HG02571 (cell line): ENCODE measurements at regions not wholly inside any gene's neighbourhood (a gene's known extent, or its start where the extent isn't known, plus 50 kb on each side); places are given as distances from the start of the nearest gene placed in this dataset.
"Not testable (repeated sequence)": the region's sequence is repeated elsewhere in the genome, so short reads cannot be mapped to it uniquely, and the experiment has no call there.

Experiments
- ATAC-seq: cut with Tn5 transposase; IDR thresholded peaks from one replicate; pipeline ENCODE4 v1.9.1; 2021; ENCODE audit warnings: mild to moderate bottlenecking, moderate library complexity; ENCODE audit not compliant: unreplicated experiment

GRCh38 chr1:234852659-234853058 is 242.7 kb upstream of the IRF2BP2 start:
- ATAC-seq = no peak

DNA sequence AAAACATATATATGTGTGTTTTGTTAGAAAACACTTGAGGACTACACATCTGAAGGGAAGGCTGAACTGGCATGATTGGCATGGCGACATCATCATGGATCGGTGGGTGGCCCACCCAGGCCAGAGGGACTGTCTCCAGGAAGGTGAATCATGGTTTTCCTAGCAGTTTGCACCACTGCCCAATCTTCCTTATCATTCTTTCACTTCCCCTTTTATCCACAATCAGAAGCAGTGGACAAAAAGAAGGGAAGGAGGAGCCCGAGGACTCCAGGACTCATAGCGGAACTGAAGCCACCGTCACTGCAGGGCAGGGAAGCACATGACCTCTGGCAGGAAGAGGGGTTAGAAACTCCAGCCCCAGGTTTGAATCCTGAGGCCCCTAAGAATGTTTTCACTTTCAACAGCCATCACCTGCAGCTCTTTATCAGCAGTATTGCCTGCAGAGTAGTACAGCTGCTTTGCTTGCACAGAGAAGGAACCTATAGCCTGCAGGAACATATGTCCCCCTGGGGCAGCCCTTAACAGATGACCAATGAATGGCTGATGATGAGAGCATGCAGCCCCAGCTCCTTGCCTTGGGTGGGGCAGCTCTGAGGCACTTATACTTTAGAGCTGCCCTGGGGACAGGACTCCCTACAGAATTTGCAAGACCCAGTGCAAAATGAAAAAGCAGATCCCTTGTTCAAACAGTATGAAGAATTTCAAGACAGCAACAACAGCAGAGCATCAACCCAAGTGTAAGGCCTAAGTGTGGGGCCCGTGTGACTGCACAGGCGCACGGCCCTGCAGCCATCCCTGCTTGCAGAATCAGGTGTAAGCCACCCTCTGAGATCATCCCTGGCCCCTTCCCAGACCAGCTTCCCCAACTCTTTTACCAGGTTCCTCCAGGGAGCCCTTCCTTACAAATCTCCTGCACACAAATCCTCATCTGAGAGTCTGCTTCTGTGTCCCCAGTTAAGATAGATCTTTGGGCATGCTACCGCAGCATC is 241.8 kb upstream of the IRF2BP2 start:
- no peak for ATAC-seq

DNA sequence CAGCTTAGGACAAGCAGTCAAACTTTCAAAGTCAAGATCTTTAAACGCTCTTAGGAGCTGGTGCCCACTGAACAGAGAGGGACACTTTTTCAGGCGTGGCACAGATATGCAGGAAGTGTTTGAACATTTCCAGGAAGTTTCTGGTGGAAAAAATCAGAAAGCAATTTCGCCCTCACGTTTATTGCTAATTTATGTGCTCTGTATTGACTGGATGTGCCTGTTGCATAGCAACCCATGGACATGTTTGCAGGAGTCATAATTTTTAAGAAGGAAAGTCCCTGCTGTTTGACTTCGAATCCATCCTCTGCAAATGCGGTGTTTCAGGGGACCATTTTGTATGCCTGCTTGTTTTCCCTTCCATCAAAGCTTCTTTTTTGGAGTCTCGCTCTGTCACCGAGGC is 239.9 kb upstream of the IRF2BP2 start:
- no peak for ATAC-seq

DNA sequence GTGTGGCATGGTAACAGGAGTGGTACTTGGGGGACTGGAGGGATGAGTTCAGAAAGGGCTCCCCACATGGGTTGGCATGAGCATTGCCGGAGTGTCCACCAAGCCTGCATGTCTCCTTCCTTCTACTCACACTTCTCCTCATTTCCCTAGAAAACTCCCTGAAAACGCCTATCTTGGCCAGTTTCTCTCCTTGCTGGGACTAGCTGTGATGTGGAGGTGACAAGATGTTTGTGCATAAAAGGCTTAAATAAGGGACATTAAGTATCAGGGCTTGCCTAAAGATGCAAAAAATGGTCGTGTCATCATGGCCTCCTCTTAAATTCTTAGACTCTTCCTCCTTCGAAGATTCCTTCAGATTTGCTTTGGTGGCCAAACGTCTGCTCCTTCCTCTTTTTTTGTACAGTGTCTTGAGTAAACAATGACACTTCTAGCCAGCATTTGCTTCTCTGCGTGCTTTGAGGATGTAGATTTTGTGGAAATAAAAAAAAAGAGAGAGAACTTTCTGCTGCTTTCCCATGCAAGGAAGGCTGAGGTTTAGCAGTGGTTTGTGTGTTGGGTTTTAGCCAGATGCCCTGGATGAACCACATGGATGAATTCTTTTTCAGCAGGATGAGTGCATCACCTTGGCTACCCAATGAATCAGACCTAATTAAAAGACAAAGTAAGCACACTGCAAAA is 239.1 kb upstream of the IRF2BP2 start:
- ATAC-seq = no peak

- not testable (repeated sequence) for ATAC-seq
These were observed 236.8 kb upstream of the IRF2BP2 start for GRCh38 chr1:234846813-234847212.

GRCh38 chr1:234845836-234846235 is 235.9 kb upstream of the IRF2BP2 start:
- ATAC-seq = no peak

DNA sequence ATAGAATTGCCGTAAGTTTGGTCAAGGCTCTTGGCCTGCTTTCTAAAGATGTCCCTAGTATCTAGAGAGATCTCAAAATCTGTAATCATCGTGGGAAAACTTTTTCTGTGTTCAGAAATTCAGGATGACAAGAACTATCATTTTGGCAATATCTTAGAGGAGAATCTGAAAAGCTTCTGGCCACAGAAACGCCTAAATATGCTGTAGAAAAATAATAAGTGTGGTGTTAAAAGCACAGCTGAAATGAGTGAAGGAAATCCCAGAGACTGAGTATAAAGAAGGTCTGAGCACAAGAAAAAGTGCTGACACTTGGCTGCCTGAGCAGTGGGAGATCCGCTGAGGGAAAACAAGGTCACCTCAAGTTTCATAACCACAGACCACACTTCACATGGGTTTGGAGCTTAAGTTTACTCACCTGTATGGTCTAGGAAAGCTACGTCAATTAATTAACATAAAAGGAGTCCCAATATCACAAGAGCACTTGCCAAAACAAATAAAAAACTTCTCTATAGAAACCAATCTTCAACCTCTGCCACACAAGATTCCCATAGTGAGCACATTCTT is 235.2 kb upstream of the IRF2BP2 start:
- no peak for ATAC-seq

- ATAC-seq = no peak
These were observed 234.6 kb upstream of the IRF2BP2 start for GRCh38 chr1:234844479-234845031.

DNA sequence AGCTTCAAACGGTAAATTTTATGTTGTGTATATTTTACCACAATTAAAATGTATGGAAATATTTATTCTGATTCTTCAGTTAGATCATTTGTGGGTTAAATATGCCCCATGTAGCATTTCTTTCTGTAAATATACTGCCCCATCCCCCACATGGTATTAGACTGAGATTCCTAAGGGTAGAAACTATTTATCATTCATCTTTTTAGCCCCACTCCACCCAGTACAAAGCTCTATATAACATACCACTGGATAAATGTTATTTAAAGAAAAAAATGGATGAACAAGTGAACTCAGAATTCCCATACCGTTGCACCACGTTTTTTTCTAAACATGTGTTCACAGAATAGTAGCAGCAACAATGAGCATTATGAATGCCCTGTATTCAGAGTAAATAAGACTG is 234.0 kb upstream of the IRF2BP2 start:
- no peak for ATAC-seq

GRCh38 chr1:234842726-234843641 is 233.0 kb upstream of the IRF2BP2 start:
- ATAC-seq = peak; percentile 63

DNA sequence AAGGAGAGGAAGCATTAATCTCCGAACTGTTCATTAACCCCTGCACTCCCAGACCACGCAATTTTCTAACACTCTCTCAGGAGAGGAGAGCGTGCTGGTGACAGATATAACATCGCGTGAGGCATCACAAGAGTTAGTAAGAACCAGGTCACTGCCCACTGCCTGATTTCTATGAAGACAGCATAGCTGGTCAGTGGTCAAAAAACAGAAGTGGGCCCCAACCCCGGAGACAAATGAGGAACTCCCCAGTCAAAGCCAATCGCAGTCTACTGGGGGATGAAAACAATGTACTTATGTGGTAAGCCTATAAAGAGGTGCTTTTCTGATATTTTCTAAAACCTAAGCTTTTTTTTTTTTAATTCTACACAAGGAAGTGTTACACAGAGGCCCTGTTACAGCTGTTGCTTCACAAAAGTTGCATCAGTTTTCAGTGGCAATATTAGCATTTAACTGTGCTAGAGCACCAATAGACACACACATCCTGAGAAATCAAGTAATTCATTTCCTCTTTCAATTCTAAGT is 231.8 kb upstream of the IRF2BP2 start:
- no peak for ATAC-seq

- no peak for ATAC-seq
These were observed 231.3 kb upstream of the IRF2BP2 start for GRCh38 chr1:234841281-234841680.

GRCh38 chr1:234840843-234841242 is 230.9 kb upstream of the IRF2BP2 start:
- no peak for ATAC-seq

DNA sequence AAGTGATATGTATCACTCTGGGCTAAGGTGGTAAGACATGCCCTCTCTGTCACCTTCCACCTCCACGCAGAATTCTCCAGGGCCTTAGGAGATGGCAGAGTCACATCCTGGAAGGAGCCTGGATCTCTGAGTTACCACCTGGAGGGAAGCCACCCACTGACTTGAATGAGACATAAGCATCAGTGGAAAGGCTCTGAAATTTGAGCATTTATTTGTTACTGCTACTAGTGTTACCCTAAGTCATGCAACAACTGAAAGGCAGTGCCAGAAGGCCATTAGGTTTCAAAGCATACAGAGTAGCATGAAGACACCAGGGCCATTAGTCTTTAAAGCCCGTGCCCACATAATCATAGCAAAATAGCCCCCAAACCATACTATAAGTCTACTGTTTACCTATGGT is 230.3 kb upstream of the IRF2BP2 start:
- no peak for ATAC-seq

- no peak for ATAC-seq
These were observed 229.7 kb upstream of the IRF2BP2 start for GRCh38 chr1:234839663-234840062.

GRCh38 chr1:234838820-234839219 is 228.8 kb upstream of the IRF2BP2 start:
- no peak for ATAC-seq

DNA sequence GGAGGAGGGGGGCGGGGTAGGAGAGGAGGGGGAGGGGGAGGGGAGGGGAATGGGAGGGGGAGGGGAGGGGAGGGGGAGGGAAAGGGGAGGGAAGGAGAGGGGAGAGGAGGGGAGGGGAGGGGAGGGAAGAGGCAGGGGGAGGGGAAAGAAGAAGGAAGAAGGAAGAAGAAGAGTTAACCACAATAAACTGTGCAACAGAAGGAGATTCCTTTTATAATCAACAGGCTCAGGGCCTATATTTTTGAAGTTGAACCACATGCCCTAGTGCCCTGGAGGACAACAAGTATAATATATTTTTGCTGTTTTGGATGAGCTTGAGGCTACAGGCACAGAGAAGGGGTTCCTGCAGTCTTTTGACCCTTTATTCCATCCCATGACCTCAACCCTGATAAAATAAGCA is 228.2 kb upstream of the IRF2BP2 start:
- no peak for ATAC-seq

DNA sequence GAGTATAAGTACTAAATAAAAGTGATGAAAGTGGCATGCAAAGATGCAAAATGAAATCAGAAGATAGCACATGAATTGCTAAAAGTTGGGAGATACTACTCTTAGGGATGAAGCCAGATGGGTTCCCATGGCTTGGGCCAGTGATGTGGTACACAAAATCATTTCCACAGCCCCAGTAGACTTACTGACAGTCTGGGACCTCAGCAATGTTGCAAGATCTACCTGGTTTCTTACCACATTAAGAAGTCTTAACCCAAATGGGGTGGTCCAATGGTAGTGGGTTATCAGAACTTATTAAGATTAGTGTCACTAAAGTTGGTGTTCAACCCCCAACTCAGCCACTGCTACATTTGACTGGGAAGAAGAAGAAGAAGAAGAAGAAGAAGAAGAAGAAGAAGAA is 227.7 kb upstream of the IRF2BP2 start:
- no peak for ATAC-seq

GRCh38 chr1:234836776-234837357 is 226.9 kb upstream of the IRF2BP2 start:
- ATAC-seq = no peak
